A673 (cell line): ENCODE measurements at regions not wholly inside any gene's neighbourhood (a gene's known extent, or its start where the extent isn't known, plus 50 kb on each side); places are given as distances from the start of the nearest gene placed in this dataset.
"Not testable (repeated sequence)": the region's sequence is repeated elsewhere in the genome, so short reads cannot be mapped to it uniquely, and the experiment has no call there.

Experiments
- CTCF ChIP-seq: fragments of 300-800, 200-600 bp; sonication (generic); conservative IDR thresholded peaks from 2 replicates; pipeline ENCODE4 v1.5.1; 2017; ENCODE audit warnings: low read depth, mild to moderate bottlenecking, antibody characterized with exemption, low read length, moderate library complexity, mixed read lengths
- EZH2 ChIP-seq: fragments of 200-600 bp; sonication (generic); IDR thresholded peaks from 2 replicates; pipeline ENCODE4 v1.6.1; 2017; ENCODE audit warnings: borderline replicate concordance, low read depth, mild to moderate bottlenecking, mixed read lengths, antibody characterized with exemption, low read length; ENCODE audit not compliant: poor library complexity, severe bottlenecking

GRCh38 chr21:38997843-38998175 is 185.4 kb downstream of the PSMG1 start:
- TF ChIP-seq CTCF, EZH2: not testable (repeated sequence)
